ENCODE measurements at regions not wholly inside any gene's neighbourhood (a gene's known extent, or its start where the extent isn't known, plus 50 kb on each side); places are given as distances from the start of the nearest gene placed in this dataset.

GRCh38 chr6:40159865-40160264 lies 225.6 kb upstream of the MOCS1 start:
- H3K9me3 ChIP-seq: no peaks in the 10 kb centered on the region
- no peaks in the 10 kb centered on the region for H3K27me3 ChIP-seq (ENCODE audit: insufficient read depth)
- no peaks in the 10 kb centered on the region for H3K9me2 ChIP-seq
- no peak overlapping the region for H3K27ac ChIP-seq (ENCODE audit: low read depth in 2 of 2, low read length in 1 of 2)
- ChIA-PET CTCF (no interaction called here), POLR2A (no interaction called here)
- H3K4me3 ChIP-seq (ENCODE audit: low read depth in 2 of 2, low read length in 1 of 2): no peak overlapping the region
- no peaks in the 10 kb centered on the region for H3K36me3 ChIP-seq (replicated peaks in 1 of 2; ENCODE audit: control insufficient read depth in 1 of 2, insufficient read depth in 2 of 2, low read length in 1 of 2)
- H3K9ac ChIP-seq: no peak overlapping the region
- H3K79me2 ChIP-seq (ENCODE audit: insufficient read depth): no peaks in the 10 kb centered on the region
- H2AFZ ChIP-seq (ENCODE audit: low read depth): no peak overlapping the region
- H3K4me2 ChIP-seq: no peak overlapping the region
- TF ChIP-seq NRF1 (IDR thresholded peaks at IDR 0.05; ENCODE audit: low read depth, low read length): no peak
- H3F3A ChIP-seq (replicated peaks; ENCODE audit: insufficient read depth): no peaks in the 10 kb centered on the region
- DNase-seq: no peak
- 0% methylated on average over 2 of the region's 2 CpGs for WGBS (ENCODE audit: low lambda C conversion rate)
- no peaks in the 10 kb centered on the region for H4K20me1 ChIP-seq (ENCODE audit: insufficient read depth)
- H3K4me1 ChIP-seq (ENCODE audit: control insufficient read depth in 1 of 2, insufficient read depth in 2 of 2, low read depth in 1 of 2, low read length in 1 of 2): no peaks in the 10 kb centered on the region

GRCh38 chr6:40152701-40153436 lies 218.6 kb upstream of the MOCS1 start:
- H3K4me3 ChIP-seq (ENCODE audit: low read depth in 2 of 2, low read length in 1 of 2): no peak overlapping the region
- H3K27ac ChIP-seq (ENCODE audit: low read depth in 2 of 2, low read length in 1 of 2): no peak overlapping the region
- H3K79me2 ChIP-seq (ENCODE audit: insufficient read depth): no peaks in the 10 kb centered on the region
- no peaks in the 10 kb centered on the region for H3F3A ChIP-seq (replicated peaks; ENCODE audit: insufficient read depth)
- no peak for TF ChIP-seq SIN3A (IDR thresholded peaks at IDR 0.05; ENCODE audit: borderline replicate concordance, low read depth, low read length)
- no peak for TF ChIP-seq TAF1 (IDR thresholded peaks at IDR 0.05; ENCODE audit: borderline replicate concordance, low read depth, low read length)
- TF ChIP-seq MAX (IDR thresholded peaks at IDR 0.05; ENCODE audit: low read depth): no peak
- no peak for TF ChIP-seq RFX5 (IDR thresholded peaks at IDR 0.05; ENCODE audit: low read length)
- no peak for TF ChIP-seq USF1 (IDR thresholded peaks at IDR 0.05; ENCODE audit: borderline replicate concordance, low read depth)
- no peak for TF ChIP-seq GABPA (IDR thresholded peaks at IDR 0.05; ENCODE audit: low read depth)
- TF ChIP-seq FOXM1 (IDR thresholded peaks at IDR 0.05; ENCODE audit: low read depth): no peak
- TF ChIP-seq ELF1 (IDR thresholded peaks at IDR 0.05): no peak
- no peak for TF ChIP-seq RAD21 (IDR thresholded peaks at IDR 0.05; ENCODE audit: low read length)
- no peak for TF ChIP-seq CTCF (IDR thresholded peaks at IDR 0.05)
- no peak for TF ChIP-seq NRF1 (IDR thresholded peaks at IDR 0.05; ENCODE audit: low read depth, low read length)
- TF ChIP-seq YY1 (IDR thresholded peaks at IDR 0.05; ENCODE audit: low read depth): no peak
- no peak for TF ChIP-seq ZBTB33 (IDR thresholded peaks at IDR 0.05; ENCODE audit: borderline replicate concordance, low read depth)
- TF ChIP-seq TEAD4 (IDR thresholded peaks at IDR 0.05; ENCODE audit: borderline replicate concordance, insufficient read depth): no peak
- TF ChIP-seq IRF3 (IDR thresholded peaks at IDR 0.05; ENCODE audit: low read depth, low read length): no peak
- TF ChIP-seq EZH2phosphoT487 (IDR thresholded peaks at IDR 0.05; ENCODE audit: borderline replicate concordance, low read depth): no peak
- no peak for TF ChIP-seq JUND (IDR thresholded peaks at IDR 0.05)
- H3K4me1 ChIP-seq (ENCODE audit: control insufficient read depth in 1 of 2, insufficient read depth in 2 of 2, low read depth in 1 of 2, low read length in 1 of 2): no peaks in the 10 kb centered on the region
- ChIA-PET CTCF (no interaction called here), POLR2A (no interaction called here)
- WGBS (ENCODE audit: low lambda C conversion rate): 6% methylated on average over 8 of the region's 9 CpGs
- DNase-seq: no peak
- H3K27me3 ChIP-seq (ENCODE audit: insufficient read depth): no peaks in the 10 kb centered on the region
- H4K20me1 ChIP-seq (ENCODE audit: insufficient read depth): no peaks in the 10 kb centered on the region
- no peaks in the 10 kb centered on the region for H3K9me3 ChIP-seq
- no peak overlapping the region for H3K9ac ChIP-seq
- no peak overlapping the region for H3K4me2 ChIP-seq
- H3K9me2 ChIP-seq: no peaks in the 10 kb centered on the region
- H3K36me3 ChIP-seq (replicated peaks in 1 of 2; ENCODE audit: control insufficient read depth in 1 of 2, insufficient read depth in 2 of 2, low read length in 1 of 2): no peaks in the 10 kb centered on the region
- H2AFZ ChIP-seq (ENCODE audit: low read depth): no peak overlapping the region
